K562 (cell line): ENCODE measurements at regions not wholly inside any gene's neighbourhood (a gene's known extent, or its start where the extent isn't known, plus 50 kb on each side); places are given as distances from the start of the nearest gene placed in this dataset.

Experiments
- ATAC-seq: fragments of 200-7000 bp; cut with Tn5 transposase; 3 replicates; pipeline ENCODE4 v1.9.1; 2020; ENCODE audit warnings: moderate library complexity
- BruUV-seq: library from RNA; stranded (reverse); fragments of 400-500 nt; replicated peaks from 2 replicates; lab custom pipeline; 2021; lab: Mats Ljungman, UMichigan
- CTCF ChIA-PET: fragments of 300-600 bp; formaldehyde crosslinking; extraction: SDS; loops from one replicate; lab custom pipeline; 2021; ENCODE audit warnings: low intra/inter-chr PET ratio; lab: Yijun Ruan, JAX
- POLR2A ChIA-PET: fragments of 300-600, 350-650 bp; sonication (Branson Sonifier 250); formaldehyde crosslinking; extraction: SDS; loops from one replicate; lab custom pipeline; 2021; ENCODE audit warnings: antibody characterized with exemption, inconsistent platforms; lab: Yijun Ruan, JAX
- DNase-seq, 4 experiments: peaks; one replicate each; pipeline versions ENCODE4 v3.0.0 to v3.0.0-alpha.2; 2011 to 2018; ENCODE audit warnings: low spot score in 3 of 4, mixed read lengths in 3 of 4; ENCODE audit errors: extremely low read depth in 1 of 4
- FAIRE-seq: peaks from 2 replicates; lab custom pipeline; 2011; peaks lifted over from hg19 to GRCh38; lab: Jason Lieb, UNC
- H2AFZ ChIP-seq: 2 replicates; pipeline ENCODE4 v1.6.0; 2011; ENCODE audit warnings: low read depth, low read length, control low read depth, inconsistent platforms
- H3K27ac ChIP-seq: fragments of 200-600 bp; 3 replicates; pipeline ENCODE4 v1.8.0; 2011; ENCODE audit warnings: low read depth, mild to moderate bottlenecking, control low read depth, inconsistent platforms, low read length, moderate library complexity, mixed read lengths; ENCODE audit errors: extremely low read depth
- H3K27me3 ChIP-seq, 2 experiments: fragments of 300-600 bp in 1 of 2; 2 replicates in 1 of 2; 3 replicates in 1 of 2; pipeline versions ENCODE4 v1.6.0 to v1.8.0; 2011; ENCODE audit warnings: inconsistent platforms in 2 of 2, low read length in 2 of 2, mild to moderate bottlenecking in 1 of 2, mixed read lengths in 1 of 2, moderate library complexity in 1 of 2; ENCODE audit not compliant: control insufficient read depth in 2 of 2, insufficient read depth in 2 of 2
- H3K36me3 ChIP-seq: fragments of 300-600 bp; 3 replicates; pipeline ENCODE4 v1.8.0; 2011; ENCODE audit warnings: mild to moderate bottlenecking, low read length, inconsistent platforms; ENCODE audit not compliant: control insufficient read depth, insufficient read depth
- H3K4me1 ChIP-seq, 2 experiments: fragments of 200-600 bp in 1 of 2; replicated peaks in 1 of 2; 2 replicates in 1 of 2; 3 replicates in 1 of 2; pipeline versions ENCODE4 v1.5.1 to v1.8.0; 2011; ENCODE audit warnings: inconsistent platforms in 2 of 2, low read length in 2 of 2, mild to moderate bottlenecking in 1 of 2, mixed read lengths in 1 of 2, moderate library complexity in 1 of 2; ENCODE audit not compliant: control insufficient read depth in 2 of 2, insufficient read depth in 2 of 2
- H3K4me2 ChIP-seq: 2 replicates; pipeline ENCODE4 v1.6.1; 2011; ENCODE audit warnings: low read length, control low read depth, inconsistent platforms, mixed read lengths; ENCODE audit not compliant: insufficient read depth
- H3K4me3 ChIP-seq: fragments of 200-600 bp; sonication (generic), shearing (Covaris generic); 2 replicates; pipeline ENCODE4 v1.5.1; 2016; ENCODE audit warnings: control low read depth, inconsistent platforms
- H3K79me2 ChIP-seq: fragments of 200-600 bp; 3 replicates; pipeline ENCODE4 v1.8.0; 2011; ENCODE audit warnings: low read length, inconsistent platforms; ENCODE audit not compliant: control insufficient read depth, insufficient read depth
- H3K9ac ChIP-seq, 2 experiments: 2 replicates each; pipeline versions ENCODE4 v1.6.0 to v1.6.1; 2011; ENCODE audit warnings: low read depth in 2 of 2, low read length in 2 of 2, control low read depth in 1 of 2, inconsistent platforms in 1 of 2, mild to moderate bottlenecking in 1 of 2, mixed read lengths in 1 of 2; ENCODE audit not compliant: insufficient read depth in 1 of 2
- H3K9me1 ChIP-seq: one replicate; pipeline ENCODE4 v1.6.0; 2011; ENCODE audit warnings: inconsistent platforms, mild to moderate bottlenecking, low read length, moderate library complexity; ENCODE audit not compliant: control insufficient read depth, insufficient read depth
- H3K9me3 ChIP-seq: replicated peaks from 2 replicates; pipeline ENCODE4 v1.5.1; 2011; ENCODE audit warnings: low read depth, low read length, inconsistent platforms; ENCODE audit not compliant: control insufficient read depth, insufficient read depth
- H4K20me1 ChIP-seq: replicated peaks from 2 replicates; pipeline ENCODE4 v1.6.1; 2011; ENCODE audit warnings: low read length, inconsistent platforms, mixed read lengths; ENCODE audit not compliant: control insufficient read depth, insufficient read depth
- GATAD2B ChIP-seq: fragments of 450-650 bp; IDR thresholded peaks from 2 replicates; pipeline ENCODE4 v1.6.1; 2017; ENCODE audit warnings: mild to moderate bottlenecking, borderline replicate concordance
- RBM22 ChIP-seq: fragments of 200-400 bp; formaldehyde crosslinking; IDR thresholded peaks from 2 replicates; pipeline ENCODE4 v1.6.1; 2018; ENCODE audit warnings: low read length, low read depth; ENCODE audit not compliant: poor library complexity, severe bottlenecking
- SMAD4 ChIP-seq: fragments of 250-450 bp; sonication (Bioruptor Pico); conservative IDR thresholded peaks from 2 replicates; pipeline ENCODE4 v1.8.0; 2021; ENCODE audit warnings: inconsistent platforms, mild to moderate bottlenecking, moderate library complexity
- SRSF7 ChIP-seq: fragments of 200-400 bp; formaldehyde crosslinking; optimal IDR thresholded peaks from 2 replicates; pipeline ENCODE3; 2017; ENCODE audit warnings: mild to moderate bottlenecking, low read depth, low read length
- ZNF232 ChIP-seq: sonication (generic); formaldehyde crosslinking; IDR thresholded peaks from 2 replicates; pipeline ENCODE4 v1.8.0; 2022; ENCODE audit warnings: mild to moderate bottlenecking, missing genetic modification reagents
- ZNF699 ChIP-seq: fragments of 250-450 bp; sonication (Bioruptor Pico); IDR thresholded peaks from 2 replicates; pipeline ENCODE4 v1.8.0; 2021; ENCODE audit warnings: mild to moderate bottlenecking, moderate library complexity; ENCODE audit not compliant: insufficient replicate concordance
- ZNF79 ChIP-seq: fragments of 250-450 bp; sonication (Bioruptor Pico); IDR thresholded peaks from 2 replicates; pipeline ENCODE4 v1.4.0; 2020; ENCODE audit warnings: low read depth, mild to moderate bottlenecking, moderate library complexity
- WGBS: fragments of 100-300 bp; shearing (Covaris generic); methylation state at CpG from one replicate; pipeline ENCODE4 v1.1.6; 2016; ENCODE audit warnings: low coverage, mixed read lengths; ENCODE audit not compliant: insufficient coverage; ENCODE audit errors: missing lambda C conversion rate; 5-methylcytosine and 5-hydroxymethylcytosine counted together
- in situ Hi-C: fragments of 300-500 bp; cut with MboI; formaldehyde crosslinking; loops from 4 replicates; pipeline ENCODE4 v1.15.0; 2018; ENCODE audit warnings: inconsistent platforms, mixed read lengths
- intact Hi-C: fragments of 100-400 bp; cut with micrococcal nuclease; formaldehyde crosslinking; loops from 2 replicates; pipeline ENCODE4 v1.14.2; 2022

DNA sequence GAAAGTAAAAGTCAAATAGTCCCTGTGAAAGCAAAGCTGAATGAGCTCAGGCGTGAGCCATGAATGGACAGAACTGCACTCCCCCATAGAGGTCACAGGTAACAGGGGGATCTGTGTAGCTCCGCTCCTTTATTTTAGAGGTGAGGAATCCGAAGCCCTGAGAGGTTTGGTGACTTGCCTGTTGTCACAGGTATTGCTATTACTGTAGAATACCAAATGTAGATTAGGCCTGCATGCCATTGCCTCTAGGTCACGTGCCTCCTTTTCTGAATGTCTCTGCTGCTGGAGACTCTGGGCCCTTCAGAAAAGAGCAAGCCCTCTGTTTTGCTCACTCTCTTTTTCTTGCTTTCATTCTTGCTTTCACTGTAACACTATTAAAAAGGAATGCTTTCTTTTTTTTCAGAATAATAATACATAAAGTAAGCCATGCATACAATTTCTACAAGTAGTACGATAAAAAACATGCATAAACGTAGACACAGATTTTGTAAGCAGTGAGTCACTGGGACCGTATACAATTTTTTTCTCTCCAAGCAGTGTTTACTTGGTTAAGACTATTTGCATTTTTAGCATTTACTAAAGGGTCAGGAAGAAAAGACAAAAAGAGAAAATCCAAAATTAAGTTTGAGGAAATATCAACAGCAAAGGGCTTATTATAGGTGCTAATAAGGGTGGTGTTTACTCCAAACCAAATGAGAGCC is 568.7 kb upstream of the ADAMTS16 start:
- Histone ChIP-seq H3K9ac (no peak overlapping the region), H3K36me3 (no peaks in the 10 kb centered on the region), H3K4me2 (no peak overlapping the region), H3K27ac (no peak overlapping the region), H4K20me1 (no peaks in the 10 kb centered on the region), H3K9me1 (no peaks in the 10 kb centered on the region), H2AFZ (no peak overlapping the region), H3K4me3 (no peak overlapping the region), H3K9me3 (no peaks in the 10 kb centered on the region), H3K27me3 (no peaks in the 10 kb centered on the region), H3K79me2 (no peaks in the 10 kb centered on the region), H3K4me1 (no peaks in the 10 kb centered on the region)
- ChIA-PET CTCF (no interaction called here), POLR2A (no interaction called here)
- 0% methylated on average over 7 of the region's 7 CpGs for WGBS
- intact Hi-C loops (no loop called here), in situ Hi-C loops (no loop called here)
- TF ChIP-seq SMAD4: no peak
- DNase-seq (no peak), ATAC-seq (no peak), FAIRE-seq (no peak)
- no TSS peak for BruUV-seq

DNA sequence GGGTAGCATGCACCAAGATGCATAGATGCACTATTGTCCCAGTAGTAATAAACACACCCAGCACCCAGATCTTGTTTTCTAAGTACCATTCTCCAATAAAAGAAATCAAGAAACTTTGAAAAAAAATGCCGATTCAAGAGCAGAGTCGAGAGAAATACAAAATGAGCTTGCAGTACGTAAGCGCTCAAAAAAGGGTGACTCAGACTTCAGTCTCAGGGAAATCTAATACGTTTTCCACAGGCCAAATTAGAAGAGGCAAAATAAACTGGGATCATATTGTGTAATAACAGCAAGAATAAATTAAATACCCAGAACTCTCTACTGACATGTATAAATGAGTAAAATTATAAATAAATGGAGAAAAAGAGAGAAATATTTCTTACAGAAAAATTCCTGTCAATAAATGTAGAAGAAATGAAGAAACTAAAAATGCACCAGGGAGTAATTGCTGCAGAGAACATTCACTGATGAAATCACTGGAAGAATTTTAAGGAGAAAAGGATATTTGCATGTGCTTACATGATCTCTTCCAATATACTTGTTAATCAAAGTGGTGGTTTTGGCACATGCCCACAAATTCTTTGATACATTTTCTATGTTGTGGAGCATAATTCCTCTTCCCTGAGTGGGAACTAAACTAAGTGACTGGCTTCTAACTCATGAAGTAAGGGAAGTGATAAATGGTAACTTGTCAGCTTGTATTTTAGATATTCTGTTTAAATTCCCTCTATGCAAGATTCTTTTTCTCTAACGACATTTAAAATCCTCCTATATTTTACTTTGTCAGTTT is 567.6 kb upstream of the ADAMTS16 start:
- Histone ChIP-seq H3K79me2 (no peaks in the 10 kb centered on the region), H3K9me1 (no peaks in the 10 kb centered on the region), H3K4me2 (no peak overlapping the region), H3K27ac (no peak overlapping the region), H4K20me1 (no peaks in the 10 kb centered on the region), H3K4me1 (no peaks in the 10 kb centered on the region), H3K9me3 (no peaks in the 10 kb centered on the region), H2AFZ (no peak overlapping the region), H3K36me3 (no peaks in the 10 kb centered on the region), H3K27me3 (no peaks in the 10 kb centered on the region), H3K9ac (no peak overlapping the region), H3K4me3 (no peak overlapping the region)
- ChIA-PET CTCF (no interaction called here), POLR2A (no interaction called here)
- intact Hi-C loops: no loop called here
- FAIRE-seq (no peak), ATAC-seq (no peak), DNase-seq (no peak)
- no peak for TF ChIP-seq SRSF7
- no peak for TF ChIP-seq RBM22
- no peak for TF ChIP-seq ZNF699 (CRISPR knock-in tag)
- TF ChIP-seq GATAD2B: no peak
- no peak for TF ChIP-seq ZNF232 (CRISPR knock-in tag)
- no peak for TF ChIP-seq ZNF79 (CRISPR knock-in tag)
- in situ Hi-C loops: no loop called here
- under 1% methylated on average over 6 of the region's 6 CpGs for WGBS
- BruUV-seq: no TSS peak
